GM19452 (cell line): ENCODE measurements at regions not wholly inside any gene's neighbourhood (a gene's known extent, or its start where the extent isn't known, plus 50 kb on each side); places are given as distances from the start of the nearest gene placed in this dataset.

Experiments
- ATAC-seq: cut with Tn5 transposase; IDR thresholded peaks from one replicate; pipeline ENCODE4 v1.9.1; 2021; ENCODE audit not compliant: unreplicated experiment

- no peak for ATAC-seq
Measured at GRCh38 chr4:164446516-164446915, 307.4 kb upstream of the SMIM31 start.

- ATAC-seq = no peak
Measured at GRCh38 chr4:164461901-164462300, 292.0 kb upstream of the SMIM31 start.

- no peak for ATAC-seq
Measured at GRCh38 chr4:164462471-164462870, 291.5 kb upstream of the SMIM31 start.

- no peak for ATAC-seq
Measured at GRCh38 chr4:164464313-164464712, 289.6 kb upstream of the SMIM31 start.

DNA sequence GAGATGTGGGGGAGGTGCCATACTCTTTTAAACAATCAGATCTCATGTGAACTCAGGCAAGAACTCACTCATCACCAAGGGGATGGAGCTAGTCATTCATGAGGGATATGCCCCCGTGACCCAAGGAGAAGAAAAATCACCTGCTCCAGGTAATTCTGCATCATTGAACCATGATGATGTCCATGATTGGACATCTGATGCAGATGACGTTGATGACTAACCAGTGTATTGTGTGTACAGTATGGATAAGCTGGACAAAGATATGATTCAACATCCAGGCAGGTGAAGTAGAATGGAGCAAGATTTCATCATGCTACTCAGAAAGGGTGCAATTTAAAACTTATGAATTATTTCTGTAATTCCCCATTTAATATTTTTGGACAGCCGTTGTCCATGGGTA lies 286.4 kb upstream of the SMIM31 start:
- ATAC-seq = no peak

DNA sequence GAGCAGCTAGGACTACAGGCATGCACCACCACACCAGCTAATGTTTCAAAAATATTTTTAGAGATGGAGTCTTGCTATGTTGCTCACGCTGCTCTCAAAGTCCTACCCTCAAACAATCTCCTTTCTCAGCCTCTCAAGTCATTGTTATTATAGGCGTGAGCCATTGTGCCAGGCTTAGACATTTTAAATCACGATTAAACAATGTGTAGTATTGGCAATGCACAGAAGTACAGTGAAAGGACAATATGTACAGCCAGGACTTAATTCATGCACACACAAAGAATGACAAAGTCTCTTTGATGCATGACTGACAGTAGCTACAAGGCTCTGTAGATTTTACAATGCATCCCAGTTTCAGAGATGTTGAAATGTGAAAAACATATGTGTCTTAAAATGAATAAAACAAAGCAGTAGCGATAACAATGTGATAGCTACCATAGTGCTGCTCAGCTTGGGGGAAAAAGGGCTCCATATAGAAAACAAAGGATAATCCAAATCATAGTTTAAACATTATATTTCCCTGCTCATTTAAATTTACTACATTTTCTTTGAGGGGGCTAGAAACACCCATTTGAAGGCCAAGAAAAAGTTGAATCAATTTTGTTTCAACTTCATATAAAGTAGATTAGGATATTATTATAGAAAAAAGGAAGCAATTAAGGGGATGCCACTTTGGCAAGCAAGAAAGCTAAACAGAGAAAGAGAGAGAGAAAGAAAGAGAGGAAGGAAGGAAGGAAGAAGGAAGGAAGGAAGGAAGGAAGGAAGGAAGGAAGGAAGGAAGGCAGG lies 272.4 kb upstream of the SMIM31 start:
- ATAC-seq = no peak

- no peak for ATAC-seq
Measured at GRCh38 chr4:164482092-164482404, 271.9 kb upstream of the SMIM31 start.

DNA sequence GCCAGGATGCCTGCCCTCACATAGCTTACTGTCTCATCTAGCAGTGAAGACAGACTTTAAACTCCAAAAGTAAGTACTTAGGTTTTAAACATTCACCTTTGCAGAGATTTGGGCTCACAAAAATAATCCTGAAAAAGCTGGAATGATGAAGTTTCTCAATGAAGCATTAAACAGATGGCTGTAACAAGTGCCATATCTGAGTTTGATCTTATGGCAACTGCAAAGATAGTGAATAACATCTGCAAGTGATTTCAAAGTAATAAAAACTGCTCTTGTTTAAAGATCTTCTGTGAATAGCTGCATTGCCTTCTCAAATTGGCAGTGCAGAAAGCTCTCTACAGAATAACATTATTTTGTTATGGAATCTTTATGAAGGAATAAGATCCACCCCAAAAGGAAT lies 271.2 kb upstream of the SMIM31 start:
- ATAC-seq = no peak

DNA sequence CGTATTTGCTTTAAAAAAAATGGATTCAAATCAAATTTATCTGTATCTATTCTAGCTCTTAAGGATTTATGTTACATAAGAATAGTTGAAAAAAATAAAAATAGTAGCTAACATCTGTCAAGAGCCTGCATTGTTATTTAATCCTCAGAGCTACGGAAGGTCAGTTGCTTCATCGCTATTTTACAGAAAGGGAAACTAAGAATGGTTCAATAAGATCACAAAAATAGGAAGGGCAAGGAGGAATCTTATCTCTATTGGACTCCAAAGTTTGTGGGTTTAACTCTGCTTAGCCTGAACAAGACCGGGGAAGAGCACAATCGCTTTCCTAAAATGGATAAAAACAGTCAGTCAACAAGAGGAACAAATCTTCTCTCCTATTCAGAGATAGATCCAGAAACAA lies 270.2 kb upstream of the SMIM31 start:
- ATAC-seq = no peak

DNA sequence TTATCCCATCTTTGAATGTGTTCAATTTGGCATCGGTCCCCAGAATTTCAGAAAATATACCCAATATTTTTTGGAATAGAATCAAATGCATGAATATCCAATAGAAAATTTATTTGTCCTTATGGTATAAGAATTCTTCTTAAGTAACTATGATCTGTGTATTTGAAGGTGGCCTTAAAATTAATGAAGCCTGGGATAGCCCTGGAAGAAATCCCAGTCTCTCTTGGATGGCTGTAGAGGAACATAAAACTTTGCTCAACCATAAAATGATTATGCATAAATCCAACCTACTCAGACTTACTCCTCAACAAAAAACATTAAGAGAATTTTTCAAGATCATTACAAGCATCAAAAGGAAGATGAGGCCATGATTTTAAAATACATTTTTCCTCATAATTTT lies 269.4 kb upstream of the SMIM31 start:
- no peak for ATAC-seq

DNA sequence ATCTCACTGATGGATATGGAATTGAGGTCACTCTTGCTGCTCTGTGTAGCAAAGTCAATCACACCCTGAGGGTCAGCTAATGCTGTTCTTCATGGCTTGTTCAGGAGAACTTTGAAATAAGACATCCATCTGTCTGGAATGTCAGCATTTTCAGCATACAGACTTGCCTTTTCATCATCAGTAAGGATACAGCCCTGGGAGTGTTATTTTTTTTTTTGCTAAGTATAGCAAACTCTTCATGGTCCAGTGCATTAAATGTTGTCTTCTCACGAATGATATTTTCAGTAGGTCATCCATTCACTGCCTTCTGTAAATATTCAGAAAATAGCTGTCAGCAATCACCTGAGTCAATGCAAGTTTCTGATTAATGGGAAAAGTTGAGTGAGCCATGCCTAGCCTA lies 268.8 kb upstream of the SMIM31 start:
- no peak for ATAC-seq

- ATAC-seq = no peak
Measured at GRCh38 chr4:164488114-164488513, 265.8 kb upstream of the SMIM31 start.

- no peak for ATAC-seq
Measured at GRCh38 chr4:164501074-164501473, 252.9 kb upstream of the SMIM31 start.

- ATAC-seq = no peak
Measured at GRCh38 chr4:164503874-164504273, 250.1 kb upstream of the SMIM31 start.

- no peak for ATAC-seq
Measured at GRCh38 chr4:164508097-164508496, 245.8 kb upstream of the SMIM31 start.

GRCh38 chr4:164508771-164509170 lies 245.2 kb upstream of the SMIM31 start:
- ATAC-seq = no peak

GRCh38 chr4:164509951-164510350 lies 244.0 kb upstream of the SMIM31 start:
- no peak for ATAC-seq

GRCh38 chr4:164512124-164512523 lies 241.8 kb upstream of the SMIM31 start:
- no peak for ATAC-seq

- no peak for ATAC-seq
Measured at GRCh38 chr4:164514765-164515164, 239.2 kb upstream of the SMIM31 start.

DNA sequence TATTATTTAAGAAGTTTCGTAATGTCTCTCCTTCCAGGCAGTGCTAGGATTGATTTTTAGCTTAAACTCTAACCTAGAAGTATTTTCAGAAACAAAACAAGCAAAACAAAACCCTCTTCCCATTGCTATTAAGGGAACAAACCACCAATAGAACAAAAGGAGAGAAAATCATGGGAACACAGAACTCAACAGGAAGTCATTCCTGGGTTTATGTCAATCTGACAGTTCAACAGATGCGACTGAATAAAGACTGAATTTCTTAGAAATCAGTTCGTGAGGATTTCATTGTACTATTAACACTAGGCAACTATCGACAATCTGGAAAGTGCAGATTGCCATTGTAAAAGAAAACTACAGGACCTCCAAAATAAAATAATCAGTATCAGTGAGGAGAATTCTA lies 229.1 kb upstream of the SMIM31 start:
- ATAC-seq = no peak

DNA sequence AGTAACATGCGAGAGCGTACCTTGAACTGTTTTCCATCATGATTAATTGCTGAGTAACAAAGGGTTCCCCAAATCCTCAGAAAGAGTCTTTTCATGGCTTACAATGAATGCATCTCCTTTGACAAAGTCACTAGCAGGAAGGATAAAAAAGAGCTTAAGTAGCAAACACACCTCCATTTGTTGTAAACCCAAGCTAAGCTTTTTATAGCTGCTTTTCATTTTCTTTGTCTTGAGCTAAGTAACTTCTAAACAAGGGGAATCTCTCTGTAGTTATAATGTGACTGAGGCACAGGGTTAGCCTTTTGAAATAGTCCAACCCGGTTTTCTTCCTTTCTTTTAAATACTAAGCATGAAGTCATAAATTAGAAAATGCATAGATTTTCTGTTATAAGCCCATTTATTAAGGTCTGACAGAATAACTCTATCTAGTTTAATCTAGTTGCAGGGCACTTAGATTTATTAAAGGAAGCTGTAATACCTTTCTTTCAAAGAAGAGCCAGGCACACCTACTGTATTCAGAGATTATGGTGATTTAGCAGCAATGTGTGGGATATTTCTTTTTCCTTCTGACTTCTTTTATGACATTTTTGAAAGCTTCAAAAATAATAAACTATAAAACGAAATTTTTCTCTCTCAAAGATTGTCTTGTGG lies 226.9 kb upstream of the SMIM31 start:
- ATAC-seq = no peak

- ATAC-seq = no peak
Measured at GRCh38 chr4:164529058-164529457, 224.9 kb upstream of the SMIM31 start.

- ATAC-seq = no peak
Measured at GRCh38 chr4:164529486-164529885, 224.4 kb upstream of the SMIM31 start.
